HG03354 (cell line): ENCODE measurements at regions not wholly inside any gene's neighbourhood (a gene's known extent, or its start where the extent isn't known, plus 50 kb on each side); places are given as distances from the start of the nearest gene placed in this dataset.
"Not testable (repeated sequence)": the region's sequence is repeated elsewhere in the genome, so short reads cannot be mapped to it uniquely, and the experiment has no call there.

Experiments used
- ATAC-seq: cut with Tn5 transposase; IDR thresholded peaks from one replicate; pipeline ENCODE4 v1.9.1; 2021; ENCODE audit warnings: mild to moderate bottlenecking; ENCODE audit not compliant: unreplicated experiment, poor library complexity, severe bottlenecking

DNA sequence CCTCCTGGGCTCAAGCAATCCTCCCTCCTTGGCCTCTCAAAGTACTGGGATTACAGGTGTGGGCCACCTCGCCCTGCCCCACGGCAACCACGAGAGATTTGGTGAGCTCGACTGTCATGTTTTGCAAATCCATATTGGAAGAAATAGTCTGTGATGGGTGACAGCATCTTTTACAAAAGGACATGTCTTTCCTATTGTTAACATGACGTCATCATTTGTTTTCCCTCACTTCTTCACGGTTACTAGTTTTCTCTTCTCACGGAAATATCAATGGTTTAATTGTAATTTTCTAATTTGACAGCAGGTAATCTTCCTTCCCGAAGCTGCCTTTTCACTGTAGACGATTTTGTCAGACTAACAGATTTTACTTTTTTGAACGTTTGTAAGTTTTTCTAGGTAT, 110.8 kb upstream of the GREM2 start:
- no peak for ATAC-seq

DNA sequence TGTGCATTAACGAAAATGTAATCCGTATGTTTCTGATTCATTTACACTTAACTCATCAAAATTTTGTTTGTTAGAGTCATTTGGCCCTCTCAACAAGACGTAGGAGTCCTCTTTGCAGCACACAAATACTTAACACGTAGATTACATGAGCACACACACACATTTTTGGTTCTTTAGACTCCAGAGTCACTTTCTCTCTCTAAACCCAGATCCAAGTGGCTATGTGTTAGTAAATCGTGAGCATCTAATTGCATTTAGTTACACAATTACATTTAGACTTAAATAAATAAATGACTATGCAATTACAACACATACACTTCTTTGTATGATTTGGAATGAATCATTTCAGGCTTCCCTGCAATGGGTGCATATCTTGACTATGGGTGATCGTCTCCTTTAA, 109.0 kb upstream of the GREM2 start:
- no peak for ATAC-seq

DNA sequence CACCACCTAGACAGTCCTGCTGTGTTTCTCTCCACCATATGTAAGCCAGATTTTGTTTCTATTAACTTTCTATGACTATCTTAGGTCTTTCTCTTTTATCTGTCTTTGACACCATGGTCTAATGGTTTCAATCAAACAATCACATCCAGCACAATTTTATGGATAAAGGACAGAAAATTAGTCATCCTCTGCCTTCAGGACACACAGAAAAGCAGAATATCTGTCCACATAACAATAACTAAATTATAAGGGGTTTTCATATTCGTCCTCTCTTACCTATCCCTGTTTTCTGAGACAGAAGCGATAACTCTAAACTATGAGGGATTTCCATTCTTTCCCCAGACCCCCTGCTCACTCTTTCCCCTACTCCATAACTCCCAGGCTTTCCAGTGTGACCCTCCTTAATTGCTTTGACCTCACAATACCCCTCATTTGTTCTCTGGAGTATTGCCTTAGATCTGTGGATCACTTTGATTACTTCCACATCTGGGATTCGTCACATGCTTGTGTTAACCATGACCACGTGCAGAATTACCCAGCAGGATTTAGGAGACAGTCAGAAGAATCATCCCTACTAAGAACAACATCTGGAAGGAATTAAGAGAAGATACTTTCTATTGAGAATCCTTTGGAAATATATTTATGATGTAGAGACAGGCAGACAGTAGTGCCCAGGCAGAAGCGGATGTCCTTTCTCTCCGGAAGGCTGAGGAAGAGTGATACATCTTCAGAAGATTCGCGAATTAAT, 108.2 kb upstream of the GREM2 start:
- ATAC-seq = no peak

GRCh38 chr1:240716538-240716937, 104.6 kb upstream of the GREM2 start:
- not testable (repeated sequence) for ATAC-seq

DNA sequence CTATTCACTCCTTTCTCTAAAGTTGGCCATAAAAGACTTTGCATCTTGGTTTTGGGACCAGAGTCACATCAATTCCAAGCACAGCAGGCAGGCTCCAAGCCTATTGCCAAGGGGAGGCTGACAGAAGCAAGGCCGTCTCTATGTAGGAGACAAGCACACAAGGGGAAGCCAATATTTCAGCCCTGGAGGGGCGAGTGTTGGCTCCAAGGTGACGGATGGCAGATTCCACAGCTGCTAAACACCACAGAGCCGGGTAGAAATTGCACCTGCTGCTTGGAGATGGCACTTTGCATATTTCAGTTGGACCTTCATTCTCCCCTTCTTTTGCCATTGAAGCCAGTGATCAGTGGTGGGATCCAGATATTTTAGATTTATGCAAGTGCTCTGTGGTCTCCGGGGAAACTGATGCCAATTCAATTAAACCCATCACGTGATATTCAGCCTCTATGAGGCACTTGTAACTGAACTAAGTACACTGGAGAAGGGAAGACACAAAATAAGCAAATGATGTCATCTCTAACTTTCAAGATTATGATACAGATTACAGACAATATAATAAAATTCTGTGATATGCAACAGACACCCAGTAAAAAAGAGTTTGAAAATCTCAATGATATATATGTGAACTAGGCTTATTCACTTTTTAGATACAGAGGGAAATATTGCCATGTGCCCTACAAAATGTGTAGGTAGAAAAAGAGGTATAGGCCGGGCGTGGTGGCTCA, 102.8 kb upstream of the GREM2 start:
- no peak for ATAC-seq

DNA sequence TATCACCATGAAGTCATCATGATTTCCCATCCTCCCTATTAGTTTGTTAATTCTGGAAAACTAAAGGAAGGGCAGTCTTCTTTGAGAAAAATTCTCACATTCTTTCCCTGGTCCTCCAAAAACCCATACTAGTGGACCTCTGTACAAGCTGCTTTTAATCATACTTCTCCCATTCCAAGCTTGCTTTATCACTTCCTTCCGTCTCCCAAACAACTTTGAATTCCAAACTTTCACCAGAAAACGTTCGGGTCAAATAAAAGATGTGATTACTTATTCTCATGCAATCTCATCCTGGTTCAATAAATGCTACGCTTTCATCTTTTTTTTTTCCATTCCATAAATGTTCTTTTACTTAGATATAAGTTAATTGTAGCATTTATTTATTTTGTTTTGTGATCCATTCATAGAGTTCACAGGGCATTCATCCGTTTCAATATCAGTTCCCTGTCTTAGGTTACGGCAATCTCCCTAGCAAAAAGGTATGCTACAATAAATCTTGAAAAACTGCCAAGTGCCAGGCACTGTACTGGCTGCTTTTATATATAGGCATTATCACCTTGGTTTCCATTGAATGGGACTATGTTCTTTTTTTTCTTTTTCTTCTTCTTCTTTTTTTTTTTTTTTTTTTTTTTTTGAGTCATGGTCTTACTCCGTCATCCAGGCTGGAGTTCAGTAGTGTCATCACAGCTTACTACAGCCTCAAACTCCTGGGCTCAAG, 100.2 kb upstream of the GREM2 start:
- ATAC-seq = no peak

DNA sequence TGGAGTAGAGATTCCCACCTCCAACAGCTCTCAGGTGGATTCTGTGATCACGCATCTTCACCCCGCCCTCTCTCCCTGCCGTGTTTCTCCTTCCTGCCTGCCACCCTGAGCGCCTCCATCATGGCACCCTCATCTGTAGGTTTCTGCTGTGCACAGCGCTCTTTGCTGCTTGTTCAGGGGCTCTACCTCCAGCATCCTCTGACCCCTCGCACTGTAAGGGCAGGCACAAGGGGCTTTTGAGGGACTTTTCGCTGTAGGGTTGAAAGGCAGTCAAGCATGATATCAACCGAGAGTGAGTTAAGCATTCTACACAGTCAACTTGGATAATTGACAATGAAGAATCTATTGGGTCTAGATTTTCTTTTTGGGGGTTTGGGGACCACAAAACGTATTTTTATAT, 99.1 kb upstream of the GREM2 start:
- ATAC-seq = no peak

DNA sequence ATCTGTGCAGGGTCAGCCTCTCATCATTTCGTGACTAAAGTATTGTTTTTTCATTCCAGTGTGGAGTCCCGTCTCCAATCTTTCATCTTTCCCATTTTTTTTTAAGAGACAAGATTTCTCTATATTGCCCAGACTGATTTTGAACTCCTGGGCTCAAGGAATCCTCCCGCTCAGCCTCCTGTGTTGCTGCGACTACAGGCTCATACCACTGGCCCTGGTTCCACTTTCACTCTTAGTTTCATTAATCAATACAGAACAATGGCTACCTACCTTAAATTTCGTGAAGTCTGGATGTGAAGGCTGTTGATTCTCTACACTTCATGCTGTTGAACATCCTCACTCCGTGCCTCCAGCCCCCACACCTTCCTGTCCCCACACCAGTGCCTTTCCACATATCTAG, 97.7 kb upstream of the GREM2 start:
- ATAC-seq = no peak

- ATAC-seq = no peak
These were observed 94.4 kb upstream of the GREM2 start for GRCh38 chr1:240706150-240706935.

DNA sequence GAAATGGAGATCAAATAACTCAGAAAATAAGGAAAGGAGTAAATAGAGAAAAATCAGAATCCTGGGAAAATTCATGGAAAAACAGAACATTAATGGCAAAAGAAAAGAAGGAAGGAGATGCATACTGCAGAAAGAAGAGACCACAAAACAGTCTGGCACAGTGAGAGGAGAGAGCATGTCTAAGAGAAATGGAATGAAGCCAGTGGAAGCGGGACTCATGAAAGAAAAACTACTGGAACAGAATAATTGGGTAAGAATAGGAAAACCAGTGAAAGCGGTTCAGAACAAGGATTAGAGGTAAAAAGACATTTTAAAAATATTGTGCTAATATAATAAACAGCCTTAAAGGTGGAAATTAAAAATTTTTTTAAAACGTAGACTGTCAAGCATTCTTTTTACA, 93.6 kb upstream of the GREM2 start:
- ATAC-seq = no peak

GRCh38 chr1:240701412-240701811, 89.5 kb upstream of the GREM2 start:
- ATAC-seq = no peak

DNA sequence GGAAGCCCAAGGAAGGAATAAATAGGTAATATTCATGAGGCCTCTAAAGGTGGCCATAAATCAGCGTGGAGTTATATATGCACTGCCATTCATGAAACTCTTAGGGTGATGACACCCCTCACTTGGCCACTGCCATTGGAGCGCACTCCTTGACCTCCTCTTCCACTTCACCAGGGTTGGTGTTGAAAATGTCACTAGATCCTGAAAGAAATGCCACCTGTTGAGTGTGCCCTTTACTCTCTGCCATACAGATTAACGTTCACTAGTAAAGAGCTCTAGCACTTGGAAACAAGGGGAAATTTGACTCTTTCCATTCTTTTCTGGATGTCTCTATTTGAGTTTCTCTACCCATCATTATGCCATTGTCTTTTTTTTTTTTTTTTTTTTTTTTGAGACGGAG, 83.5 kb upstream of the GREM2 start:
- no peak for ATAC-seq

DNA sequence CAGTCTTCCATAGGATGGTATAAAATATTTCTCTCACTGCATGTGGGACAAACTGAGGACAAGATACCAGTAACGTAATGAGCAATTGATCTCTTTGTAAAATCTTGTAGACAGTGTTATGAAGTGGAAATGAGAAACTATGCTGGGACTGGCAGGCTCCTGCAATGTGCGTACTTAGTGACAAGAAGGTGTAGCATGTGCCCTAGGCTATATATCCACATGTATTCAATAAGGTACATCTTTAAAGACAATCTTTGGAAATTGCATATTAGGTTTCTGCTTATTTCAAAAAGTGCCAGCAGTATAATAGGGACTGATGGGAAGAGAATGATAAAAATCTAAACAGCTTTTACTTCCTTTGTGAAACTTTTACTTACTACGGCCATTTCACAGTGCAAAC, 81.9 kb upstream of the GREM2 start:
- no peak for ATAC-seq

DNA sequence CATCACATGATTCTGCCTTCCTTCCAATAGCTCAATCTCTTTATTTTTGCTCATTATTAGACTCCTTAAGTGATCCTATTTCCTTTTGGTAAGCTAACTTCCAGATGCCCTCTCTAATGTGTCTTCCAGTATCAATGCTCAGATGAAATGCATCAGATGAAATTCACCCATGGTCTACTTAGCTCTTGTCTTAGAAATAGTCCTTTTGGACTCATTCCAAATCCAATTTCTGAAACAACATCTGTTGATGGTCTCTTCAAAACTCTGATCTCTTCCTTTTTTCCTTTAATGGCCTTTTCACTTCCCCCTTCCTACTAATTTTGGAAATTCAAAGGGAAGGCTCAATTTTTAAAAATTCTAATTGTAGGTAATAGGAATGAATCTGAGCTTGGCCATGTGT, 81.1 kb upstream of the GREM2 start:
- ATAC-seq = no peak

DNA sequence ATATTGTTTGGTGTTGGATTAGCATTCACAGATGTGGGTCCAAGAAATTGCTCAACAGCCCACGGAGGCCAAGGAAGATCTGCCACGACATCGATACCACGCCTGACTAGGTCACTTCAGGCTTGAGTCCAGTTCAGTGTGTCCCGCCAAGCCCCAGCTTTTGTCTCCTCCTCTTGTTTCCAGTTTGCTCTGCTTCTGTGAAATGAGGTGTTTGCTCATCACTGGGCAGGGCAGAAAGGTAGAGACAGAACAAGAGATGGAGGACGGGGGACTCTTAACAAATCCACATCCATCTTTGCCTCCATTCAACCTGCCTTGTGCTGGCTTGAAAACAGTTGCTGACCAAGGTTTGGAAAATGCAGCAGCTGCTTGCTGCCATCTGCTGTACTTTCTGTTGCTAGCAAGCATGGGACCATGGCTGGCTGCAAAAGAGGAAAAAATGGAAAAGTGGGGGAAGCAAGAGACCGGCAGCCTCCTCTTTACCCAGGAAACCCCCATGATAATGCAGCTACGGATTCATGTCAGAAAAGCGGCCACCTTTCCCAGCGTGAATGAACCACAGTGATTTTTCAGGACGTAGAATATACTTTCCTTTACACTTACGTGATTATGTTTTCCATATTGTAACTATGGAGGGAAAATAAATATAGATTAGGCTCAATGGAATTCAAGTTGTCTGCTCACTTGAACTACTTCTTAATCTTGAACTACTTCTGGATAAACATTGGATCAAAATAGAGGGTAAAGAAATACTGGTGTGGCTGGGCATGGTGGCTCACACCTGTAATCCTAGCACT, 80.2 kb upstream of the GREM2 start:
- ATAC-seq = no peak

- no peak for ATAC-seq
These were observed 79.5 kb upstream of the GREM2 start for GRCh38 chr1:240691501-240691900.

- ATAC-seq = peak; percentile 85
These were observed 75.9 kb upstream of the GREM2 start for GRCh38 chr1:240687820-240688219.

- ATAC-seq = no peak
These were observed 71.6 kb upstream of the GREM2 start for GRCh38 chr1:240683576-240683975.

- no peak for ATAC-seq
These were observed 70.9 kb upstream of the GREM2 start for GRCh38 chr1:240682859-240683242.
